IgD-negative memory B cell (primary cell): ENCODE measurements at regions not wholly inside any gene's neighbourhood (a gene's known extent, or its start where the extent isn't known, plus 50 kb on each side); places are given as distances from the start of the nearest gene placed in this dataset.

ENCODE experiments used
- H3K27ac Mint-ChIP-seq, 3 donors: one replicate each; pipeline ENCODE4 v1.8.0; 2020 to 2022; ENCODE audit warnings: mild to moderate bottlenecking in 3 of 3, mixed read lengths in 3 of 3, moderate library complexity in 1 of 3
- H3K27me3 Mint-ChIP-seq: one replicate; pipeline ENCODE4 v1.8.0; 2021; ENCODE audit warnings: mixed read lengths
- H3K36me3 Mint-ChIP-seq: one replicate; pipeline ENCODE4 v1.8.0; 2020; ENCODE audit warnings: mild to moderate bottlenecking, mixed read lengths
- H3K4me1 Mint-ChIP-seq, 3 donors: one replicate each; pipeline ENCODE4 v1.8.0; 2020 to 2022; ENCODE audit warnings: mixed read lengths in 3 of 3, mild to moderate bottlenecking in 1 of 3
- H3K4me3 Mint-ChIP-seq, 4 donors: one replicate each; pipeline ENCODE4 v1.8.0; 2020 to 2022; ENCODE audit warnings: mild to moderate bottlenecking in 4 of 4, mixed read lengths in 4 of 4, moderate library complexity in 3 of 4
- H3K9me3 Mint-ChIP-seq, 3 donors: one replicate each; pipeline ENCODE4 v1.8.0; 2020 to 2021; ENCODE audit warnings: mixed read lengths in 3 of 3, mild to moderate bottlenecking in 1 of 3

- no peak overlapping the region for H3K27ac Mint-ChIP-seq
- H3K4me1 Mint-ChIP-seq, result no peaks in the 10 kb centered on the region
- peaks cover 21% of the 10 kb centered on the region for H3K27me3 Mint-ChIP-seq
These were observed 171.3 kb downstream of the ANKRD60 start for GRCh38 chr20:58056921-58057686.

DNA sequence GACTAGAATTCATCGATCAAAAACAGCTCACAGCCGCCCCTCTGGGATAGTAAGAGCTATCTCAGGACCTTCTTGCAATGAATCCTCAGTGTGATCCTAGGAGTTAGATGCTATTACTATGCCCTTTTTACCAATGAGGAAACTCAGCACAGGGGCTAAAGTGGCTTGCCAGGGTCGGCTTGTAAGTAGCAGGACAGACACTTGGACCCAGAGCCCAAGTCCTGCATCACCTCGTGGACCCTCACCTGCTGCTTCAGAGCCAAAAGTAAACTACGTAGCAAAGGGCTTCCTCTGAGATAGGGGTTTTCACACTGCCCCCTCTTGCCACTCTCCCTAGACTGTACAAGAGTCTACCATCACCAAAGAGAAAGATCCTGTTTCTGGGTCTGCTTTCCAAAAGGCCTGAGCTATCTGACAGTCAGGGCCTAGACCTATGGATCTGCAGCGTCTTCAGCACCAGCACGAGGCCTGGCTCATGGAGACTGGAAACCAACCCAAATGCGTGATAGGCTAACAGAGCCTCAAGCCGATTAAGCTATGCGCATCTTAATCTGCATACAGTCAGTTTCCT lies 172.3 kb downstream of the ANKRD60 start:
- H3K4me3 Mint-ChIP-seq, result no peak overlapping the region
- peaks cover 2% of the 10 kb centered on the region for H3K36me3 Mint-ChIP-seq
- peaks cover 21% of the 10 kb centered on the region for H3K27me3 Mint-ChIP-seq
- H3K27ac Mint-ChIP-seq, result no peak overlapping the region
- H3K4me1 Mint-ChIP-seq, result no peaks in the 10 kb centered on the region
- peaks cover 0 to 5% (median 4%) of the 10 kb centered on the region in 3 donors for H3K9me3 Mint-ChIP-seq

More at GRCh38 chr20:58056921-58057686, 171.3 kb downstream of the ANKRD60 start:
- H3K36me3 Mint-ChIP-seq, result peaks cover 2% of the 10 kb centered on the region
- H3K9me3 Mint-ChIP-seq, result peaks cover 0 to 2% (median 1%) of the 10 kb centered on the region in 3 donors
- H3K4me3 Mint-ChIP-seq, result no peak overlapping the region

DNA sequence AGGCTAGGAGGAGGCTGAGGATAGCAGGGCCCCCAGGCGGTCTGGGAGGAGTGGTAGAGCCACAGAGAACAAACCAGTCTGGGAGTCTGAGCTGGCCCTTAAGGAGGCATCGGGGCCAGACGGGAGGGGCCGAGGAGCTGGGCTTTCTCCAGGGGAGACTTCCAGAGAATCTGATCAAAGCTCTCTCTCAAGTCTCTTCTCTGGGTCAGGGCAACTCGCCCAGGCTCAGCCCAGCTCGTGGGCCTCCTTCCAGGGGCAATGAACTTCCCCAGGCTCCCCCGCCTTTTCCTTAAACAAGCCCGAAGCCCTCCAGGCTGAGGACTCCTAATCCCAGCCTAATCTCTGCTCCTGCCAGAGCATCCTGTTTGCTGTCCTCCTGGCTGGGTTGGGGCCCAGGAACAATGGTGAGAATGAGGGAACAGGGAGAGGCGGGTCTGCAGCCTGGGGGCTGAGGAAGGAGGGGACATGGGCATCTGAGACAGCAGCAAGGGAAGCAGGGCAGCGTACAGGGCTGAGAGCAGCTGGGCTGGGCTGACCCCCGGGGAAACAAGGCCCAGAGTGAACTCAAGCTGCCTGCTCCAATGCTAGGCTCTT lies 173.6 kb downstream of the ANKRD60 start:
- Mint-ChIP-seq H3K9me3 (peaks cover 1 to 14% (median 4%) of the 10 kb centered on the region in 3 donors), H3K27me3 (peaks cover 21% of the 10 kb centered on the region), H3K36me3 (peaks cover 2% of the 10 kb centered on the region), H3K4me1 (no peaks in the 10 kb centered on the region), H3K27ac (no peak overlapping the region), H3K4me3 (no peak overlapping the region)

- Mint-ChIP-seq H3K27me3 (peaks cover 19% of the 10 kb centered on the region), H3K27ac (no peak overlapping the region), H3K4me3 (no peak overlapping the region), H3K4me1 (no peaks in the 10 kb centered on the region), H3K36me3 (no peaks in the 10 kb centered on the region), H3K9me3 (peaks cover 1 to 18% (median 4%) of the 10 kb centered on the region in 3 donors)
These were observed 174.2 kb downstream of the ANKRD60 start for GRCh38 chr20:58054082-58054779.

GRCh38 chr20:58053391-58054055 lies 174.9 kb downstream of the ANKRD60 start:
- no peaks in the 10 kb centered on the region for H3K4me1 Mint-ChIP-seq
- peaks cover 17% of the 10 kb centered on the region for H3K27me3 Mint-ChIP-seq
- no peak overlapping the region for H3K4me3 Mint-ChIP-seq
- H3K36me3 Mint-ChIP-seq, result no peaks in the 10 kb centered on the region
- H3K27ac Mint-ChIP-seq, result no peak overlapping the region
- H3K9me3 Mint-ChIP-seq, result peaks cover 1 to 18% (median 6%) of the 10 kb centered on the region in 3 donors

GRCh38 chr20:58051367-58051766 lies 177.1 kb downstream of the ANKRD60 start:
- peaks cover 11% of the 10 kb centered on the region for H3K27me3 Mint-ChIP-seq
- no peaks in the 10 kb centered on the region for H3K36me3 Mint-ChIP-seq
- no peaks in the 10 kb centered on the region for H3K4me1 Mint-ChIP-seq
- H3K27ac Mint-ChIP-seq, result no peak overlapping the region
- no peak overlapping the region for H3K4me3 Mint-ChIP-seq
- peaks cover 1 to 18% (median 7%) of the 10 kb centered on the region in 3 donors for H3K9me3 Mint-ChIP-seq

DNA sequence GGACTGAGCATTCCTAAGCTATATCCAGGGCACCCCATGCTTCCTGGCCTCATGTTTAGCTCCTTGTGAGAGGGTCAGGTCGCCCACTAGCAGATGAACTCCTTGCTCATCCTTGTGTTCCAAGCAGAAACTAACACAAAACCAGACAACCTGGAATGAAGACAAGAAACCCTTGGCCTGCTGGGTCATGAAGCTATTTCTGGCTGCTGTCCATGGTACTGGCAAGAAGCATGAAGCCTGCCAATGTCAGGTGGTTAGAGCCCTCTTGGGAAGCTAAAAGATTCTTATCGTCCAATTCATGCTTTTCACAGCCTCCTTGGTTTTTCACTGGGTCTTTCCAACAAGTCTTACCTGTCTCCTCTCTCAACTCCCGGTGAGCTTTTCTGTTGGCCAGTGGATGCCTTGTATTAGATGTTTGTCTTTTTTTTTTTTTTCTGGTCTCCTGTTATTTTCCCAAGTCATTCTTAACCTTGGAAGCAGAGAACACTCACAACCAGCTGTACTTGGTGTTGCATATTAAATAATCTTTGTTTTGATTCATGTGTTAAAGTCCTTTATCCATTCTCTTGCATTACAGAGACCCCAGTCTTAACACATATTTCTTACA lies 180.3 kb downstream of the ANKRD60 start:
- Mint-ChIP-seq H3K4me3 (no peak overlapping the region), H3K36me3 (no peaks in the 10 kb centered on the region), H3K27ac (no peak overlapping the region), H3K27me3 (peaks cover 15% of the 10 kb centered on the region), H3K4me1 (no peaks in the 10 kb centered on the region), H3K9me3 (peaks cover 1 to 18% (median 7%) of the 10 kb centered on the region in 3 donors)

GRCh38 chr20:58046311-58046710 lies 182.1 kb downstream of the ANKRD60 start:
- Mint-ChIP-seq H3K4me1 (peaks cover 0 to 2% (median 0%) of the 10 kb centered on the region in 3 donors), H3K27me3 (peaks cover 19% of the 10 kb centered on the region), H3K36me3 (no peaks in the 10 kb centered on the region), H3K4me3 (no peak overlapping the region), H3K27ac (no peak overlapping the region), H3K9me3 (peaks cover 1 to 14% (median 3%) of the 10 kb centered on the region in 3 donors)

DNA sequence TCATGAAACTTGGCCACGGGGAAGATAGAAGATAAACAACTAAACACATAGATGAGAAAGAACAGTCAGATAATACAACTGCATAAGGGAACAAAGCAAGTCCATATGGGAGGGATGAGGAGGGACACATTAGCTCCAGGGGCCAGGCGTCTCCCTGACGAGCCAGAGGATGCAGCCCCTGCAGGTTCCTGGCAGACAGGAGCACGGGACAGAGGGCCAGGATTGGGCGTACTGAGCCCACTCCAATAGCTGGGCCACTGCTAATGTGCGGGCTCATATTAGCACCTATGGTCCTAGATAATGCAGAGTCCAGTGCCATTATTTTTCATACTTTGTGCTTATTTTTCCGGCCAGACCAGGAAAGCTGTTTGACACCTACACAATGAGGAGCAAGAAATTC lies 182.9 kb downstream of the ANKRD60 start:
- Mint-ChIP-seq H3K27me3 (peaks cover 19% of the 10 kb centered on the region), H3K27ac (no peak overlapping the region), H3K4me1 (peaks cover 0 to 2% (median 0%) of the 10 kb centered on the region in 3 donors), H3K9me3 (peaks cover 1 to 10% (median 3%) of the 10 kb centered on the region in 3 donors), H3K36me3 (no peaks in the 10 kb centered on the region), H3K4me3 (no peak overlapping the region)

DNA sequence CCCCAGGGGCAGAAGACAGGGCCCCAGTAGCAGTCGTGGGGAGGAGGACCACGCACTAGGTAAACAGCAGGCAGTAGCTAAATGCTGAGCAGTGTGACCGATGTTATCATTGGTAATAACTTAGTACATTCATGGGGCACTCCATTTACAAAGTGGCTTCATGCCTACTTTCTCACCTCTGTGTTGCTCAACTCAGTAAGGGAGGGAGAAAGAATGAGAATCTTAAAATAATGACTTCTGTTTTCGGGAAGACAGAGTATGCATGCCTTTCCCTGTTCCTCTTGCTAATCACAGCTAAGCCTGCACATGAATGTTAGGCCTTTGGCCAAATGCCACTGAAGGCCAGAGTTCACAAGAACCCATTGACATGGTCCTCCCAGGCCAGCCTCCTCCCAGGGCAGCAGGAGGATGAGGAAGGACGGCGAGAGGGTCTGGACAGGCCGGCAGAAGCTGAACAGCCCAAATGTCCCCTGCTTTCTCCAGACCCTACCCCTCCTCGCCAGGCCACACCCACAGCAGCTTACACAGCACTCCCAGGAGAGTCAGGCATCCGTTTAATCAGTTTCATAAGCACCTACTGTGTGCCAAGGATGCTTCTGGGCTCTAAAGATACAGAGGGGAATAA lies 183.4 kb downstream of the ANKRD60 start:
- no peak overlapping the region for H3K27ac Mint-ChIP-seq

GRCh38 chr20:58044286-58044685 lies 184.2 kb downstream of the ANKRD60 start:
- Mint-ChIP-seq H3K36me3 (no peaks in the 10 kb centered on the region), H3K9me3 (peaks cover 0 to 6% (median 0%) of the 10 kb centered on the region in 3 donors), H3K4me3 (no peak overlapping the region), H3K27ac (no peak overlapping the region), H3K4me1 (peaks cover 0 to 2% (median 0%) of the 10 kb centered on the region in 3 donors), H3K27me3 (peaks cover 17% of the 10 kb centered on the region)

More for the DNA sequence above, 183.4 kb downstream of the ANKRD60 start:
- H3K27me3 Mint-ChIP-seq, result peaks cover 19% of the 10 kb centered on the region
- no peaks in the 10 kb centered on the region for H3K36me3 Mint-ChIP-seq
- H3K4me3 Mint-ChIP-seq, result no peak overlapping the region
- H3K9me3 Mint-ChIP-seq, result peaks cover 0 to 5% (median 4%) of the 10 kb centered on the region in 3 donors
- H3K4me1 Mint-ChIP-seq, result peaks cover 0 to 2% (median 0%) of the 10 kb centered on the region in 3 donors

DNA sequence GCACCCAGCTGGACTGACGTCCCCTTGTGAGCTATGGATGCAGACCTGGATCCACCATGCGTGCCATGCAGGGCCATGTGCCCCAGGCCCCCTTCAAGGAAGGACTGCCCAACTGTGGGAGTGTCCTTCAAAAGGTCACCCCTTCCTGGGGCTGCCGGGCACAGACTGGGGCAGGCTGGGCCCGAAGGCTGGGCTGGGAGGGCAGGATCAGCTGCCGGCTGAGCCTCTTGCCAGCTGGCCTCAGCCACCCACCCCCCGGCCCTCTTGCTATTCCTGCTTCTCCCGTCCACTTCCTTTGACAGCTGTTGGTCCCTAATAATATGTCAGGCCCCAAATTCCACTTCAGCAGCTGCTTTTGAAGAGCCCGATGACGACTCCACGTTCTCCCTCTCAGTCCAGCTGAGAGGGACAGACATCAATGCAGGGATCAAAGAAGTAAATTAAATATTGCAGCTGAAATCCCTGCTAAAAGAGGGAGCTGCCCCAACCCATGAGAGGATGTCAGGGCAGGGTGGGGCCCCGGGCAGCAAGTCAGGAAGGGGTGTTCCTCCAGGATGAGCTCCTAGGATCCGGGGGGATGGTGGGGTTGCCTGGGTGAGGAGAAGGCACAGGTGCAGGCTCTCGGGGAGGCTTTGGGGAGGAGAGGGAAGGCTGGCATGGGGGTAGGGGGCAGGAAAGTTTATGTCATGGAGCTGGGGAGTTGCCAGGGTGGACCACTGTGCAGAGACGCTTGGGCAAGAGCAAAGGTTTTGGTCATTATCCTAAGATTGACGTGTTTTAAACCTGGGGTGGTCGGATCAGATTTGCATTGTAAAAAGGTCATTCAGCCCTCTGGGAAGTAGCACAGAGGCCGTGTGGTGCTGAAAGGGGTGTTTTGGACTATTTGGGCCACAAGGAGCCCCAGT lies 185.0 kb downstream of the ANKRD60 start:
- peaks cover 21% of the 10 kb centered on the region for H3K27me3 Mint-ChIP-seq
- no peaks in the 10 kb centered on the region for H3K36me3 Mint-ChIP-seq
- H3K4me3 Mint-ChIP-seq, result no peak overlapping the region
- H3K9me3 Mint-ChIP-seq, result peaks cover 0 to 6% (median 0%) of the 10 kb centered on the region in 3 donors
- H3K4me1 Mint-ChIP-seq, result peaks cover 0 to 4% (median 0%) of the 10 kb centered on the region in 3 donors
- no peak overlapping the region for H3K27ac Mint-ChIP-seq

GRCh38 chr20:58042591-58042990 lies 185.9 kb downstream of the ANKRD60 start:
- no peak overlapping the region for H3K4me3 Mint-ChIP-seq
- H3K27me3 Mint-ChIP-seq, result peaks cover 20% of the 10 kb centered on the region
- peaks cover 0 to 6% (median 0%) of the 10 kb centered on the region in 3 donors for H3K9me3 Mint-ChIP-seq
- H3K36me3 Mint-ChIP-seq, result no peaks in the 10 kb centered on the region
- H3K27ac Mint-ChIP-seq, result no peak overlapping the region
- H3K4me1 Mint-ChIP-seq, result peaks cover 0 to 4% (median 0%) of the 10 kb centered on the region in 3 donors
